ENCODE measurements at regions not wholly inside any gene's neighbourhood (a gene's known extent, or its start where the extent isn't known, plus 50 kb on each side); places are given as distances from the start of the nearest gene placed in this dataset.

DNA sequence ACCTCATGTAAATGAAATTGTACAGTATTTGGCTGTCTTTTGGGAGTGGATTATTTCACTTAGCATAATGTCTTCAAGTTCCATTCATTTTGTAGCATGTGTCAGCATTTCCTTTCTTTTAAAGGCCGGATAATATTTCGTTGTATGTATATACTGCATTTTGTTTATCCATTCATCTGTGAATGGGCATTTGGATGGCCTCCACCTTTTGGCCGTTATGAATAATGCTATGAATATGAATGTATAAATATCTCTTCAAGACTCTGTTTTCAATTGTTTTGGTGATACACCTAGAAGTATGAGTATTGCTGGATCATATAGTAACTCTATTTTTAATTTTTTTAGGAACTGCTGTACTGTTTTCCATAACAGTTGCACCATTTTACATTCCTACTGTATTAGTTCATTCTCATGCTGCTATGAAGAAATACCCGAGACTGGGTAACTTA lies 164.9 kb downstream of the DYRK2 start:
- Histone ChIP-seq H3K27ac (ENCODE audit: extremely low read length, insufficient read depth, low read length) (no peak overlapping the region), H4K20me1 (ENCODE audit: insufficient read depth, low read length) (no peaks in the 10 kb centered on the region), H3K27me3 (ENCODE audit: control insufficient read depth in 1 of 2, insufficient read depth in 2 of 2, low read length in 2 of 2) (no peaks in the 10 kb centered on the region), H3K36me3 (replicated peaks in 1 of 2; ENCODE audit: control insufficient read depth in 1 of 2, insufficient read depth in 2 of 2, low read length in 2 of 2) (no peaks in the 10 kb centered on the region), H3K4me1 (ENCODE audit: insufficient read depth, low read length) (no peaks in the 10 kb centered on the region), H3K4me3 (replicated peaks in 1 of 3; ENCODE audit: insufficient read depth in 1 of 3, low read depth in 2 of 3, low read length in 3 of 3) (no peak overlapping the region), H3K4me2 (ENCODE audit: low read depth, low read length) (no peak overlapping the region), H2AFZ (ENCODE audit: low read length) (no peak overlapping the region), H3K79me2 (ENCODE audit: insufficient read depth, low read length) (no peaks in the 10 kb centered on the region), H3K9ac (ENCODE audit: insufficient read depth, low read depth, low read length) (no peak overlapping the region), H3K9me3 (ENCODE audit: low read length) (peaks cover 28% of the 10 kb centered on the region)
- in situ Hi-C loops (cut with HindIII; ENCODE audit: extremely low pct_ligation_motif_present, low pct_unique_long_range_greater_than_20kb): no loop called here
- ChIA-PET CTCF (ENCODE audit: low intra/inter-chr PET ratio, low total read pairs) (no interaction called here), POLR2A (no interaction called here)
- FAIRE-seq: no peak
- intact Hi-C loops (cut with micrococcal nuclease; ENCODE audit: unreplicated experiment): no loop called here
- DNase-seq (ENCODE audit: low spot score): no peak
- no TSS peak for BruUV-seq (replicated peaks)
- ATAC-seq: no peak
- 2% methylated on average over 4 of the region's 4 CpGs for WGBS (ENCODE audit: low lambda C conversion rate)
- TF ChIP-seq FOXA3 (CRISPR knock-in tag; IDR thresholded peaks at IDR 0.05) (no peak), ZNF550 (CRISPR knock-in tag; IDR thresholded peaks at IDR 0.05; ENCODE audit: borderline replicate concordance) (no peak)
- TF ChIP-seq, protein P1, sequence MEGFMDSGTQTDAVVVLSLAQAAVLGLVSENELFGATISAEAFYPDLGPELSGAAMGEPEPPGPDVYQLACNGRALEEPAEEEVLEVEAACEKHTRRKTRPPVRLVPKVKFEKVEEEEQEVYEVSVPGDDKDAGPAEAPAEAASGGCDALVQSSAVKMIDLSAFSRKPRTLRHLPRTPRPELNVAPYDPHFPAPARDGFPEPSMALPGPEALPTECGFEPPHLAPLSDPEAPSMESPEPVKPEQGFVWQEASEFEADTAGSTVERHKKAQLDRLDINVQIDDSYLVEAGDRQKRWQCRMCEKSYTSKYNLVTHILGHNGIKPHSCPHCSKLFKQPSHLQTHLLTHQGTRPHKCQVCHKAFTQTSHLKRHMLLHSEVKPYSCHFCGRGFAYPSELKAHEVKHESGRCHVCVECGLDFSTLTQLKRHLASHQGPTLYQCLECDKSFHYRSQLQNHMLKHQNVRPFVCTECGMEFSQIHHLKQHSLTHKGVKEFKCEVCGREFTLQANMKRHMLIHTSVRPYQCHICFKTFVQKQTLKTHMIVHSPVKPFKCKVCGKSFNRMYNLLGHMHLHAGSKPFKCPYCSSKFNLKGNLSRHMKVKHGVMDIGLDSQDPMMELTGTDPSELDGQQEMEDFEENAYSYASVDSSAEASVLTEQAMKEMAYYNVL (CRISPR knock-in tag; IDR thresholded peaks at IDR 0.05; ENCODE audit: borderline replicate concordance): no peak

DNA sequence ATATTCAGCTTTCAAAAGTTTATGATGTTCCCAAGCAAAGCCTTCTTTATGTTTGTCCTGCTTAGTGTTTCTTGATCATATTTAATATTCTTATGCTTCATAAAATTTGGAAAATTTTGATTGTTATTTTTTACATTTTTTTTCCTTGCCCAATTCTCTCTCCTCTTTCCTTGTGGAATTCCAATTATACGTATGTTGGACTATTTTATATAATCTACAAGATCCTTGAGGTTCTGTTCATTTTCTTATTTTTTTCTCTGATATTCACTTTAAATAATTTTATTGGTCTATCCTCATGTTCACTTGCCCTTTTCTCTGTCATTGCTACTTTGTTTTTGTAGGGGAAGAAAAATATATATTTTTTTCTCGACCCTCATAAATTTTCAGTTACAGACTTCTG lies 167.7 kb downstream of the DYRK2 start:
- H3K4me2 ChIP-seq (ENCODE audit: low read depth, low read length): no peak overlapping the region
- ATAC-seq (no peak), DNase-seq (ENCODE audit: low spot score) (no peak), FAIRE-seq (no peak)
- peaks cover 0 to 2% of the 10 kb centered on the region in 2 experiments; a peak in 1 of 5 replicates for H3K27me3 ChIP-seq (ENCODE audit: control insufficient read depth in 1 of 2, insufficient read depth in 2 of 2, low read length in 2 of 2)
- H4K20me1 ChIP-seq (ENCODE audit: insufficient read depth, low read length): no peaks in the 10 kb centered on the region
- WGBS (ENCODE audit: low lambda C conversion rate): 2% methylated on average over 2 of the region's 2 CpGs
- H3K4me1 ChIP-seq (ENCODE audit: insufficient read depth, low read length): no peaks in the 10 kb centered on the region
- ChIA-PET CTCF (ENCODE audit: low intra/inter-chr PET ratio, low total read pairs) (no interaction called here), POLR2A (no interaction called here)
- in situ Hi-C loops (cut with HindIII; ENCODE audit: extremely low pct_ligation_motif_present, low pct_unique_long_range_greater_than_20kb) (no loop called here), intact Hi-C loops (cut with micrococcal nuclease; ENCODE audit: unreplicated experiment) (no loop called here)
- H3K79me2 ChIP-seq (ENCODE audit: insufficient read depth, low read length): no peaks in the 10 kb centered on the region
- no peaks in the 10 kb centered on the region for H3K36me3 ChIP-seq (replicated peaks in 1 of 2; ENCODE audit: control insufficient read depth in 1 of 2, insufficient read depth in 2 of 2, low read length in 2 of 2)
- BruUV-seq (replicated peaks): no TSS peak
- H3K4me3 ChIP-seq (replicated peaks in 1 of 3; ENCODE audit: insufficient read depth in 1 of 3, low read depth in 2 of 3, low read length in 3 of 3): no peak overlapping the region
- peaks cover 28% of the 10 kb centered on the region for H3K9me3 ChIP-seq (ENCODE audit: low read length)
- H3K9ac ChIP-seq (ENCODE audit: insufficient read depth, low read depth, low read length): no peak overlapping the region
- H3K27ac ChIP-seq (ENCODE audit: extremely low read length, insufficient read depth, low read length): no peak overlapping the region
- TF ChIP-seq ARID2 (CRISPR knock-in tag; IDR thresholded peaks at IDR 0.05; ENCODE audit: borderline replicate concordance) (no peak), NR1H2 (CRISPR knock-in tag; IDR thresholded peaks at IDR 0.05; ENCODE audit: borderline replicate concordance, low read depth) (no peak), KLF11 (CRISPR knock-in tag; IDR thresholded peaks at IDR 0.05) (no peak), MYNN (CRISPR knock-in tag; IDR thresholded peaks at IDR 0.05; ENCODE audit: low read depth) (no peak), NR2F2 (IDR thresholded peaks at IDR 0.05; ENCODE audit: borderline replicate concordance, low read depth) (no peak), ZNF292 (CRISPR knock-in tag; IDR thresholded peaks at IDR 0.05; ENCODE audit: borderline replicate concordance, low read depth) (no peak), ZNF264 (CRISPR knock-in tag; IDR thresholded peaks at IDR 0.05) (no peak), BRCA1 (CRISPR knock-in tag; IDR thresholded peaks at IDR 0.05) (no peak), DMAP1 (CRISPR knock-in tag; IDR thresholded peaks at IDR 0.05) (no peak), ZNF761 (CRISPR knock-in tag; conservative IDR thresholded peaks at IDR 0.05) (no peak)
- TF ChIP-seq, protein P2, sequence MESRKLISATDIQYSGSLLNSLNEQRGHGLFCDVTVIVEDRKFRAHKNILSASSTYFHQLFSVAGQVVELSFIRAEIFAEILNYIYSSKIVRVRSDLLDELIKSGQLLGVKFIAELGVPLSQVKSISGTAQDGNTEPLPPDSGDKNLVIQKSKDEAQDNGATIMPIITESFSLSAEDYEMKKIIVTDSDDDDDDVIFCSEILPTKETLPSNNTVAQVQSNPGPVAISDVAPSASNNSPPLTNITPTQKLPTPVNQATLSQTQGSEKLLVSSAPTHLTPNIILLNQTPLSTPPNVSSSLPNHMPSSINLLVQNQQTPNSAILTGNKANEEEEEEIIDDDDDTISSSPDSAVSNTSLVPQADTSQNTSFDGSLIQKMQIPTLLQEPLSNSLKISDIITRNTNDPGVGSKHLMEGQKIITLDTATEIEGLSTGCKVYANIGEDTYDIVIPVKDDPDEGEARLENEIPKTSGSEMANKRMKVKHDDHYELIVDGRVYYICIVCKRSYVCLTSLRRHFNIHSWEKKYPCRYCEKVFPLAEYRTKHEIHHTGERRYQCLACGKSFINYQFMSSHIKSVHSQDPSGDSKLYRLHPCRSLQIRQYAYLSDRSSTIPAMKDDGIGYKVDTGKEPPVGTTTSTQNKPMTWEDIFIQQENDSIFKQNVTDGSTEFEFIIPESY (CRISPR knock-in tag; IDR thresholded peaks at IDR 0.05): no peak
- no peak overlapping the region for H2AFZ ChIP-seq (ENCODE audit: low read length)
